ENCODE measurements at regions not wholly inside any gene's neighbourhood (a gene's known extent, or its start where the extent isn't known, plus 50 kb on each side); places are given as distances from the start of the nearest gene placed in this dataset.
"Not testable (repeated sequence)": the region's sequence is repeated elsewhere in the genome, so short reads cannot be mapped to it uniquely, and the experiment has no call there.

DNA sequence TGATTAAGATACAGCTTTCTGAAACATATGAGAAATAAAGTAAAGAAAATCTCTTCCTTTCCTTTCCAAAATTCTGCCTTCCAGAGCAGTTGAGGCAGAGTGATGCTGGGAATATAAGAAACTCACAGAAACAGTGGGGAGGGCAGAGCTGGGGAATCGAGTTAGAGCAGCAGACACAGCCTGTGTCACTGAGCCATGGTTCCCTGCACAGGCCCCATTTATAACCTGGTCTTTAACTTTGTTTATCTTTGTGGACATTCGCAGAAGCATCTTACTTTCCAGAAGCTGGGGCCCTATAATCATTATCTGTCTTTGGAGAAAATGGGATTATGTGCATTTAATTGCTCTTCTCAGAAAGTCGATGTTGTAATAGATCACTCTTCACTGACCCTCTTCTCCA is 349.1 kb downstream of the SETD4 start:
- DNase-seq (ENCODE audit: extremely low read depth in 1 of 2, low read depth in 1 of 2) = no peak

DNA sequence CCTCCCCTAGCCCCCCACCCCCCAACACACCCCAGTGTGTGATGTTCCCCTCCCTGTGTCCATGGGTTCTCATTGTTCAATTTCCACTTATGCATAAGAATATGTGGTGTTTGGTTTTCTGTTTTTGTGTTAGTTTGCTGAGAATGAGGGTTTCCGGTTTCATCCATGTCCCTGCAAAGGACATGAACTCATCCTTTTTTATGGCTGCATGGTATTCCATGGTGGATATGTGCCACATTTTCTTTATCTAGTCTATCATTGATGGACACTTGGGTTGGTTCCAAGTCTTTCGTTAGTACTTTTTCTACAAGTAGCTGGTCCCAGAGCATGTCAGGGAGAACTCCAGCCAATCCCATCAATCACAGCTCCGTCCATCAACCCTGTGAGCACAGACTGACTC is 350.3 kb downstream of the SETD4 start:
- DNase-seq (ENCODE audit: extremely low read depth in 1 of 2, low read depth in 1 of 2) = not testable (repeated sequence)

DNA sequence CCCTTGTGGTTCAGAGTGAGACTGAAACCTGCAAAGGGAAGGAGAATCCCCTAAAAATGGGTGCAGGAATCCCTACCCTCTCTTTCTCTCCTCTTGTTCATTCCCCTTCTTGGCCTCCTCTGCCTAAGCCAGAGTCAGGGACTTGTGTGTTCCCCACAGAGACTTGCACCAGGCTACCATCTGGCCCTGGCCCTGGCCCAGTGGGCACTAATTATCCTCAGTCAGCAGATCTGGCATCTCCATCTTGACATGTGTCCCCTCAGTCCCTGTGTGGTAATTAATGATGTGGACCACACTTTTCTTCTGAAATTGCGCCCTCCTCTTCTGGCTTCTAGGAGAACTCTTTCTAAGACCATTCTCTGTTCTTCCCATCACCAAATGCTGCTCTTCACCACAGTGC is 354.4 kb downstream of the SETD4 start:
- DNase-seq (ENCODE audit: extremely low read depth in 1 of 2, low read depth in 1 of 2) = no peak

GRCh38 chr21:35705237-35705887 is 355.0 kb downstream of the SETD4 start:
- DNase-seq (ENCODE audit: extremely low read depth in 1 of 2, low read depth in 1 of 2) = no peak

GRCh38 chr21:35703704-35704103 is 356.6 kb downstream of the SETD4 start:
- DNase-seq (ENCODE audit: extremely low read depth in 1 of 2, low read depth in 1 of 2) = no peak

DNA sequence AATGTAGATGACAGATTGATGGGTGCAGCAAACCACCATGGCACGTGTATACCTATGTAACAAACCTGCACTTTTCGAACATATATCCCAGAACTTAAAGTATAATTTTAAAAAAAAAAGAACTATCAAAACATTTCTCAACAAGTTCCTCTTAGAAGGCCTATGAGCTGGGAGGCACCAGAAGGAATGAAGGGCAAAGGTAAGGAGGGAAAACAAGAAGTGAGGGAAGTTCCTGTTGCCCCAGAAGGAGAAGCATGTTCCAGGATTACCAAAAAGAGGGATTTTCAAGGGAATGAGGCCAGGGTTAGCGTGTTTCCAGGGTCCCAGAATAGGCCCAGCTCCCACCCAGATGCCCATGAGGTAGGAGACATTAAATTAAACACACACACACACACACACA is 361.0 kb downstream of the SETD4 start:
- DNase-seq (ENCODE audit: extremely low read depth in 1 of 2, low read depth in 1 of 2) = no peak

- DNase-seq (ENCODE audit: extremely low read depth in 1 of 2, low read depth in 1 of 2) = no peak
Observed at GRCh38 chr21:35697321-35697808, 363.0 kb downstream of the SETD4 start.

DNA sequence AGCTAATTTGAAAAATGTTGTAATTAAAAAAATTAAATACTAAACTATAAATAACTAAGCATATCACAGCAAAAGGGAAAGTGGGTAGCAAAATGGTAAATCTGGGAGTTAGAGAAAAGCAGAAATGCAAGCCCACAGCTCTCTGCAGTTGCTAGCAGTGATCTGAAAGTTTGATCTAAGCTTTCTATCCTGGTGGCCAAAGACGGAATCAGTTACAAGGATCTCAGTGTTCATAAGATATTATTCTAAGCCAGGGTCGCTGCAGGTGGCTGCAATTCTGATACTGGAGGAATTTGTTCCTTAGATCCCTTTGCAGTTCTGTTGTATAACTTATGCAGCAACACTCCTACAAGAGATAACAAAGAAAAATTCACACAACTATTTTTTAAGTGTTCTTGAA is 363.7 kb downstream of the SETD4 start:
- no peak for DNase-seq (ENCODE audit: extremely low read depth in 1 of 2, low read depth in 1 of 2)

GRCh38 chr21:35692311-35692710 is 368.0 kb downstream of the SETD4 start:
- no peak for DNase-seq (ENCODE audit: extremely low read depth in 1 of 2, low read depth in 1 of 2)

GRCh38 chr21:35690436-35690835 is 369.9 kb downstream of the SETD4 start:
- no peak for DNase-seq (ENCODE audit: extremely low read depth in 1 of 2, low read depth in 1 of 2)

- no peak for DNase-seq (ENCODE audit: extremely low read depth in 1 of 2, low read depth in 1 of 2)
Observed at GRCh38 chr21:35686156-35686555, 374.2 kb downstream of the SETD4 start.

GRCh38 chr21:35683664-35684304 is 376.5 kb downstream of the SETD4 start:
- no peak for DNase-seq (ENCODE audit: extremely low read depth in 1 of 2, low read depth in 1 of 2)

GRCh38 chr21:35682904-35683549 is 377.3 kb downstream of the SETD4 start:
- no peak for DNase-seq (ENCODE audit: extremely low read depth in 1 of 2, low read depth in 1 of 2)

GRCh38 chr21:35681946-35682345 is 378.4 kb downstream of the SETD4 start:
- no peak for DNase-seq (ENCODE audit: extremely low read depth in 1 of 2, low read depth in 1 of 2)

- DNase-seq (ENCODE audit: extremely low read depth in 1 of 2, low read depth in 1 of 2) = no peak
Observed at GRCh38 chr21:35679076-35679475, 381.2 kb downstream of the SETD4 start.

- DNase-seq (ENCODE audit: extremely low read depth in 1 of 2, low read depth in 1 of 2) = no peak
Observed at GRCh38 chr21:35678393-35678792, 381.9 kb downstream of the SETD4 start.

- DNase-seq (ENCODE audit: extremely low read depth in 1 of 2, low read depth in 1 of 2) = no peak
Observed at GRCh38 chr21:35677298-35677841, 383.0 kb downstream of the SETD4 start.

- no peak for DNase-seq (ENCODE audit: extremely low read depth in 1 of 2, low read depth in 1 of 2)
Observed at GRCh38 chr21:35674895-35675470, 385.3 kb downstream of the SETD4 start.

DNA sequence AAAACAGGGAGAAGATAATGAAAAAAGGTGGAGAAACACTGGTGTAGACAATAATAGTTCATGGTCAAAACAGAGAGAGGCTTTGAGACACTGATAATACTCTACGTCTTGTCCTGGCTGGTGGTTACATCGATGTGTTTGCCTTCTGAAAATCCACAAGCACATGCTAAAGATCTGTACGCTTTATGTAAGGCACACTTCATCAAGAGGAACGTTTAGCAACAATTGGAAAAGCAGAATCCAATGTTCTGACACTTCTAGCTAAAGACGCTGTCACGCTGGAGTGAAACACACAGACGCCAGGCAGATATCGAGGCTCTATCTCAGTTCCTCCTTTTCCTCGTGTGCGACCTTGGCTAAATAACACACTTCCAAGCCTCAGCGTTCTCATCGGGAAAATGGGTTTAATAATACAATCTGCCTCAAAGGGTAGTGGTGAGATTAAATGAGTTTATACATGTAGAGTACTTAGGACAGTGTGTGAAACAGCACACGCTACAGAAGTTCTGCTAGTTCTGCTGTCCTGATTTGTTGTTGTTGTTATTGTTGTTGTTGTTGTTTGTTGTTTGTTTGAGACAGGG is 386.1 kb downstream of the SETD4 start:
- no peak for DNase-seq (ENCODE audit: extremely low read depth in 1 of 2, low read depth in 1 of 2)

GRCh38 chr21:35672313-35672712 is 388.0 kb downstream of the SETD4 start:
- DNase-seq (ENCODE audit: extremely low read depth in 1 of 2, low read depth in 1 of 2) = no peak

GRCh38 chr21:35664683-35665082 is 395.6 kb downstream of the SETD4 start:
- DNase-seq (ENCODE audit: extremely low read depth in 1 of 2, low read depth in 1 of 2) = no peak

Measured in stimulated activated CD8-positive, alpha-beta memory T cell treated with anti-CD3 and anti-CD28 coated beads, Interleukin-7, amount 100 ng/mL, for 48 hours (primary cell).